Activated naive CD8-positive, alpha-beta T cell treated with anti-CD3 and anti-CD28 coated beads, Interleukin-2, amount 50 U/mL, for 24 hours (primary cell): ENCODE measurements at regions not wholly inside any gene's neighbourhood (a gene's known extent, or its start where the extent isn't known, plus 50 kb on each side); places are given as distances from the start of the nearest gene placed in this dataset.

ENCODE experiments used
- ATAC-seq: fragments of 150-1000 bp; cut with Tn5 transposase; one replicate; pipeline ENCODE4 v1.10.0; 2021
- DNase-seq: peaks from one replicate; pipeline ENCODE4 v3.0.0; 2021
- H3K27ac Mint-ChIP-seq: one replicate; pipeline ENCODE4 v1.8.0; 2021; ENCODE audit warnings: mild to moderate bottlenecking, mixed read lengths
- H3K27me3 Mint-ChIP-seq: one replicate; pipeline ENCODE4 v1.8.0; 2021; ENCODE audit warnings: mixed read lengths
- H3K36me3 Mint-ChIP-seq: one replicate; pipeline ENCODE4 v1.8.0; 2021; ENCODE audit warnings: low read depth, mixed read lengths
- H3K4me1 Mint-ChIP-seq: one replicate; pipeline ENCODE4 v1.8.0; 2021; ENCODE audit warnings: mixed read lengths
- H3K4me3 Mint-ChIP-seq: one replicate; pipeline ENCODE4 v1.8.0; 2021; ENCODE audit warnings: mild to moderate bottlenecking, moderate library complexity, mixed read lengths
- H3K9me3 Mint-ChIP-seq: one replicate; pipeline ENCODE4 v1.8.0; 2021; ENCODE audit warnings: mixed read lengths

DNA sequence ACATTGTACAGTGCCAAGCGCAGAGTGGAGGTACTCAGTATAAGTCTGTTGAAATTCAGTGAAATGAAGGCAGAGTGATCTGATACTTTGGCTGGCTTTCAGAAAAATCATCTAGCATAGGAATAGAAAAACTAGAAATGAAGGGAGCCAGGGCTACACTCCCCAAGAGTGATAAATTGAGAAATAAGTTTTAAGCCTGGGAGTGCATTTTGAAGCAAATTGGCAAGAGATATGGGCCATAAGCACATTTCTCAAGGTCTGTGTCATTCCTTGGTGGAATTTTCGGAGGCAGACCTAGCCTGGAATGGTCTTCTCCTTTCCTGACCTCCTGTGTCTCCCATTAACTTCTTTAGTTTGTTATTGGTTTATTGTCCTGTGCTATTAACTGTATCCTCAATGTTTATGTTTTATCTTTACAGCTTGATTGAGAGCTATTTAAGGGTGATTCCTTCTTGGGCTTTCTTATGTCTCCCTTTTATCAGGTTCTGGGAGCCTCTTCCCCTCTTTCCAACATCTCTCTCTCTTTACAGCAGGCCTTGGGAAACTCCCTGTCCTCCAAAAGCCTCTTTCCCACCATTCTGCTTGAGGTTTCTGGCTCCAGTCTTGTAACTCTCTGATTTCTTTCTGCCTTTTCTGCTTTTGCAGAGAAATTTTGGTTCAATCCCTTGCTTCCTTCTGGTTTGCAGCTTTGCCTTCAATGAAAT is 649.5 kb downstream of the SLC4A3 start:
- DNase-seq = no peak
- no peak for ATAC-seq
- Mint-ChIP-seq H3K36me3 (no peaks in the 10 kb centered on the region), H3K27me3 (peaks cover 2% of the 10 kb centered on the region), H3K4me3 (no peak overlapping the region), H3K4me1 (no peaks in the 10 kb centered on the region), H3K9me3 (peaks cover 4% of the 10 kb centered on the region), H3K27ac (no peak overlapping the region)

DNA sequence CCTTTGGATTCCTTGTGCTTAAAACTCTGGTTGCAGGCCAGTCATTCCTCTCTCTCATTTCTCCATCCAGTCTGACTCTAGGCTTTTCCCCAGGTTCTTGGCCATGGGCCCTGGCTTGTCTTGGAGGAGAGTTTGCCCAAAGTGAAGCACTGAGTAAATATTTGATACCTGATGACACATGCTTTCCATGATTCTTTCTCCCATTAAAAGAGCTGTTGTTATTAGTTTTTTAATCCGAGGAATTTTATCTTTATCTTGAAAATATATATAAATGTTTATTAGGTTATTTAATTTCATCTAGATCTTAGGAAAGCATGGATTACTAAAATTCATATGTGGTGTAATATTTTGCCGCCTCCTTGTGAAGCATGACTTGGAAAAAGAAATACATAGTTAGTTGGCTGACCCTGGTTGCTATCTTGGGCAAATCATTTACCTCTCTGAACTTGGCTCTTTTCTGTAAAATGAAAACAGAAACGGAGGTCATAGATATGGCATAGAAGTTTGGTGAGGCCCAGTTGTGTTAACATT is 650.1 kb downstream of the SLC4A3 start:
- Mint-ChIP-seq H3K4me1 (no peaks in the 10 kb centered on the region), H3K27ac (no peak overlapping the region), H3K36me3 (no peaks in the 10 kb centered on the region), H3K9me3 (peaks cover 4% of the 10 kb centered on the region), H3K4me3 (no peak overlapping the region), H3K27me3 (peaks cover 2% of the 10 kb centered on the region)
- ATAC-seq (no peak), DNase-seq (no peak)

DNA sequence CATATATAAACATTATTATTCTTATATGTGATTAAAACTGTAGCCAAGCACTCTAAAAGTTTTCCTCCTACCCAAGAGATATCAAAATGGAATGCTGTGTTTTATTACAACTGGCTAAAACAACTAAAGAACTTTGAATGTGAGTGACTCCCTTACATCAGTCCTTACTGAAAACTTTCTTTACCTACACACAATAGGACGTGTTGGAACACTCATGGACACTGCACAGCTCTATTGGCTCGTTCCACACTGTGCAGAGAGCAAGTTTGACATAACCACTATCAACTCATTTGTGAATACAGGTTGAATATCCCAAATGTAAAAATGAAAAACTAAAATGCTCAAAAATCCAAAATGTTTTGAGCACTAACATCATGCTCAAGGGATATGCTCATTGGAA is 650.6 kb downstream of the SLC4A3 start:
- H3K27me3 Mint-ChIP-seq = peaks cover 2% of the 10 kb centered on the region
- peaks cover 4% of the 10 kb centered on the region for H3K9me3 Mint-ChIP-seq
- no peak overlapping the region for H3K4me3 Mint-ChIP-seq
- H3K36me3 Mint-ChIP-seq = no peaks in the 10 kb centered on the region
- DNase-seq (no peak), ATAC-seq (no peak)
- H3K4me1 Mint-ChIP-seq = no peaks in the 10 kb centered on the region
- no peak overlapping the region for H3K27ac Mint-ChIP-seq

DNA sequence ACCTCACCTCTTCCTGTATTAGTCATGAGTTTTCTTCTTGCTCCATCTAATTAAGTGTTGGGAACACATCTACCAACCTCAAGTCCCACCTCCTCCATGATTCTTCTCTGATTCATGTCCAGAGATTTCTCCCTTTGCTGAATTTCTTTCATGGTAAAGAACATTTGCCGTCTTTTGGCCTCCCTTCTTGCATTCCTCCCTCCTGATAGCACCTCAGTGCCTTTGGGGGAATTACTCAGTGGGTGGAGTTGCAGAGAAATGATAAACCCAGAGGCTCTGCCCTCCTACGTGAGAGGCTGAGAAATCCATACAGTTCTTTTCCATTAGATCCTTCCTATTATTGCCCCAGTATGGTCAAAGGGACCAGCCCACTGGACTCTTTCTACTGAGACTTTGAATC is 651.9 kb downstream of the SLC4A3 start:
- Mint-ChIP-seq H3K27ac (no peak overlapping the region), H3K36me3 (no peaks in the 10 kb centered on the region), H3K4me3 (no peak overlapping the region), H3K27me3 (peaks cover 2% of the 10 kb centered on the region), H3K9me3 (peaks cover 4% of the 10 kb centered on the region), H3K4me1 (no peaks in the 10 kb centered on the region)
- ATAC-seq (no peak), DNase-seq (no peak)

DNA sequence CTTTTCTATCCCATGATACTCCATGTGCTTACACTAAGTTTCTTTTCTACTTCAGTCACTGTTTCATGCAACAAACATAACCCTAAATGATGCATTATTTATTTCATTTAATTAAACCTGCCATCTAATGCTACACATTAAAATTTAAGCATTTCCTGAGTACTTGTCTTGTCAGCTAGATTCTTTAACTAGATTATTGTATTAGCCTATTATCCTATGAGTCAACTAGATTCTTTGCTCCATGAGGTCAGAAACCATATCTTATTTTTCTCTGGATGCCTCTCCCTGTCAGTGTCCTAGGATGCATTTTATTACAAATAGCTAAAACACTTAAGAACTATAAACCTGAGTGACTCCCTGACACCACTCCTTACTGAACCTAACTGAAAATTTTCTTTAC is 652.4 kb downstream of the SLC4A3 start:
- H3K27me3 Mint-ChIP-seq = peaks cover 2% of the 10 kb centered on the region
- DNase-seq = no peak
- H3K27ac Mint-ChIP-seq = no peak overlapping the region
- peaks cover 4% of the 10 kb centered on the region for H3K9me3 Mint-ChIP-seq
- H3K4me1 Mint-ChIP-seq = no peaks in the 10 kb centered on the region
- ATAC-seq = no peak
- H3K4me3 Mint-ChIP-seq = no peak overlapping the region
- no peaks in the 10 kb centered on the region for H3K36me3 Mint-ChIP-seq

DNA sequence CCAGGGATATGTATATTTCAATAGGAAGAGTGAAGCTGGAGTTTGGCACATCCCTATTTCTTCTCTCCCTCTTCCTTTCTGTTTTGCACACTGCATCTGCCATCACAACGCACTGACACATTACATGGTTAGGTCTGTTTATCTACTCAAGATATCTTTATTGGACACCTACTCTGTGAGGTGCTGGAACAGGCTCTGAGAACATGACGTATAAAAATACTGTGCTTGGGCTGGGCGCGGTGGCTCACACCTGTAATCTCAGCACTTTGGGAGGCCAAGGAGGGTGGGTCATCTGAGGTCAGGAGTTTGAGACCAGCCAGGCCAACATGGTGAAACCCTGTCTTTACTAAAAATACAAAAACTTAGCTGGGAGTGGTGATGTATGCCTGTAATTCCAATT is 653.3 kb downstream of the SLC4A3 start:
- H3K36me3 Mint-ChIP-seq = no peaks in the 10 kb centered on the region
- H3K27me3 Mint-ChIP-seq = peaks cover 2% of the 10 kb centered on the region
- ATAC-seq (no peak), DNase-seq (no peak)
- H3K4me3 Mint-ChIP-seq = no peak overlapping the region
- peaks cover 4% of the 10 kb centered on the region for H3K9me3 Mint-ChIP-seq
- no peak overlapping the region for H3K27ac Mint-ChIP-seq
- H3K4me1 Mint-ChIP-seq = no peaks in the 10 kb centered on the region

DNA sequence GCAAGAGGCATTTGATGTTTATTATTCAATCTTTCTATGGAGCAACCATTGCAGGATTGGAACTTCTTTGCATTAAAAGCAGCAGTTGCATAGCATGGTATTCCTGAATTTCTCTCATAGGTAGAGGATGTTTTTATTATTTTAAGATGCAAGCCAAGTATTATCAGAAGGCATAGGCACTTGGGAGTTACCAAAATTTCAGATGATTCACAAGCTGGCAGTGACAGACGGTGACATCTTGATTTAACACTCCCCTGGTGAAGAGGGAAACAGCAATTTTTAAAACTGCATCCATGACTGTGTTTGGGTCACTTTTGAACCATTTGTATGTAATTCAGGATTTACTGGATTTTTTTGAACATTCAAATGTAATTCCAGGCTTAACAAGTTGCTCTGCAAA is 654.3 kb downstream of the SLC4A3 start:
- H3K4me3 Mint-ChIP-seq = no peak overlapping the region
- H3K27me3 Mint-ChIP-seq = peaks cover 2% of the 10 kb centered on the region
- no peak overlapping the region for H3K27ac Mint-ChIP-seq
- peaks cover 4% of the 10 kb centered on the region for H3K9me3 Mint-ChIP-seq
- ATAC-seq = no peak
- no peak for DNase-seq
- no peaks in the 10 kb centered on the region for H3K4me1 Mint-ChIP-seq
- no peaks in the 10 kb centered on the region for H3K36me3 Mint-ChIP-seq

DNA sequence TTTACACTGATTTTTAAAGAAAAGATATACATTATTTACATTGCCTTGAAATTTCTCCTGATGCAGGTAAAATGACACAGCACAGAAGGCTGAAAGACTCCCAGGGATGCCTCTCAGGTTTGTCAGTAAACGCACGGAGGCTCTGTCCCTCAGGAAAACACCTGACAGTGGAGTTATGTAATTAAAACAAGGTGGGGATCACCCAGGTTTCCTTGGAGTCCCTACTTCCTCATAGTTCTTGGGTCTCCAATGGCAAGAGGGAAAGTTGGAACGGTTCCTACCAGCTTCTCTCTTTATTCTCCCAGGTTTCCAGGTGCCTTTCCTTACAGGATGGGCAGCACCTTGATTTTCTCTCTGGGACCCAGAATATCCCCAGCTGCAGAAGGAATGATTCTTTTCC is 654.8 kb downstream of the SLC4A3 start:
- no peak for ATAC-seq
- H3K27ac Mint-ChIP-seq = no peak overlapping the region
- DNase-seq = no peak
- no peaks in the 10 kb centered on the region for H3K4me1 Mint-ChIP-seq
- H3K9me3 Mint-ChIP-seq = peaks cover 4% of the 10 kb centered on the region
- H3K4me3 Mint-ChIP-seq = no peak overlapping the region
- peaks cover 2% of the 10 kb centered on the region for H3K27me3 Mint-ChIP-seq
- no peaks in the 10 kb centered on the region for H3K36me3 Mint-ChIP-seq

DNA sequence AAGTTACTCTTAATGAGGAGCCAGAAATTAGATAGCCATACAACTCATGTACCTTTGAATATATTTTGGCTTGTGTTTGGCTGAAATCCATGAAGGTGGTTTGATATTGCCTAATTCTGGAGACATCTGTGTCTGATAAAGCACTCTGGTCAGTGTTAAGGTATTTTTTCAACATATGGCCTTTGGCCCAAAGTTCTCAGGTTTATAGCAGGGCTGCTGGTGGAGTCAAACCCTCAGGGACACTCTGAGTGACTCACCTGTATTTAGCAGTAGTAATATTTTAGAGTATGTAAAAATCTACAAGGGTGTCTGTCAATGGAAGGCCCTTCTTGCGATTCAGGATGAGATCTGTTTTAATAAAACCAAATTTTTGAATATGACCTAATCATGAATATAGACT is 666.5 kb downstream of the SLC4A3 start:
- no peak for DNase-seq
- H3K4me1 Mint-ChIP-seq = no peaks in the 10 kb centered on the region
- H3K27ac Mint-ChIP-seq = no peak overlapping the region
- H3K4me3 Mint-ChIP-seq = no peak overlapping the region
- no peaks in the 10 kb centered on the region for H3K36me3 Mint-ChIP-seq
- no peak for ATAC-seq
- H3K9me3 Mint-ChIP-seq = no peaks in the 10 kb centered on the region
- no peaks in the 10 kb centered on the region for H3K27me3 Mint-ChIP-seq

DNA sequence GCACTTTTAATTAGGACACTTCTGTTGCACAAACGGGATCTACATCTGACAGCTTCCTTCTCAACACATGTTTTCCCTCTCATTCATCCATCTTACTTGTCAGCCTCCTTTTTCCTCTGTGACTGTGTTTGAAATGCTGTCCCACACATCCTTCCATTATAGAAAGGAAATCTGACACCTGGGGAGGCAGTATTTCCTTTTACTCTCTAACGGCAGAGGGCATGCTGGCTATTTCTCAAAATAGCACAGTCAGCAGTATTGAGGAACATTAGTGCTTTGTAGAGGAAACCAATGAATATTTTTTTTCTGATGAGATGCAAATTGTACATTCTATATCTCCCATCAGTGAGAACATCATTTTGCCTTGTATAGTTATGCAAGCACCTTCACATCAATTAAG is 668.7 kb downstream of the SLC4A3 start:
- H3K36me3 Mint-ChIP-seq = no peaks in the 10 kb centered on the region
- no peak overlapping the region for H3K4me3 Mint-ChIP-seq
- no peak overlapping the region for H3K27ac Mint-ChIP-seq
- no peaks in the 10 kb centered on the region for H3K9me3 Mint-ChIP-seq
- H3K27me3 Mint-ChIP-seq = no peaks in the 10 kb centered on the region
- no peaks in the 10 kb centered on the region for H3K4me1 Mint-ChIP-seq
- ATAC-seq (no peak), DNase-seq (no peak)

DNA sequence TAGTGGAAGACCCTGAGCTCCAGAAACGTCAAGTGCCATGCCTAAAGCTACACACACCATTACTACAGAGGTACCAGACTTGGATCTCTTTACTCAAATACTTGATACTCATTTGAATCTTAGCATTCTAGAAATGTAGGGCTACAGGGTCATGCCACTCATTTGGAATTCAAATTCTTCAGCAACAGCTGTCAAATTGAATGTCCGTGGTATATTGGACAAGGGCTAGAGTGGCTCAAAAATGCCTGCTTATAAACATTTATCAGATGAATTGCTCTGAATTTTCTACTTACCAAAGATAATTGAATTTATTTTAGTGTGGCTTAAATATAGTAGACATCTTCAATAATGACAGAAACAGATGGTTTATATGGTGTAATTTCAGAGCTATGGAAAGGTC is 669.7 kb downstream of the SLC4A3 start:
- Mint-ChIP-seq H3K36me3 (no peaks in the 10 kb centered on the region), H3K9me3 (no peaks in the 10 kb centered on the region), H3K4me1 (no peaks in the 10 kb centered on the region), H3K4me3 (no peak overlapping the region), H3K27me3 (no peaks in the 10 kb centered on the region), H3K27ac (no peak overlapping the region)
- no peak for ATAC-seq
- DNase-seq = no peak

DNA sequence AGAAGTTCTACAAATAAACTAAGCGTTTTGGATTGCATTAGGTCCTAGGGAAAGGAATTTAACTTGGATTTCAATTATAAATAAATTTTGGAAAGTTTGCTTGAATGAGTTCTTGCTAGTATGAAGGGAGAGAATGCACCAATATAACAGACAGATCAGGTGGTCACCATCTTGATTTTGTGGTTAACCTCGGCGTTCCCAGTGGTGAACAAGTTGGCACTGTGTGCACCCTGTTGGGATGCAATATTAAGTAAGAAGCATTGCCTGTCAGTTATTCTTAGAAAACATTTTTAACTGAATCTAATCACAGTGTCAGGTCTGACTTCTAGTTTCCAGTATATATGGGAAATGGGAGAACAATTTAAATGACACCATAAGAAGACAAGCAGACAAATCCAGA is 673.4 kb downstream of the SLC4A3 start:
- ATAC-seq = no peak
- no peaks in the 10 kb centered on the region for H3K4me1 Mint-ChIP-seq
- no peak overlapping the region for H3K27ac Mint-ChIP-seq
- H3K4me3 Mint-ChIP-seq = no peak overlapping the region
- no peak for DNase-seq
- H3K9me3 Mint-ChIP-seq = no peaks in the 10 kb centered on the region
- no peaks in the 10 kb centered on the region for H3K36me3 Mint-ChIP-seq
- H3K27me3 Mint-ChIP-seq = no peaks in the 10 kb centered on the region

DNA sequence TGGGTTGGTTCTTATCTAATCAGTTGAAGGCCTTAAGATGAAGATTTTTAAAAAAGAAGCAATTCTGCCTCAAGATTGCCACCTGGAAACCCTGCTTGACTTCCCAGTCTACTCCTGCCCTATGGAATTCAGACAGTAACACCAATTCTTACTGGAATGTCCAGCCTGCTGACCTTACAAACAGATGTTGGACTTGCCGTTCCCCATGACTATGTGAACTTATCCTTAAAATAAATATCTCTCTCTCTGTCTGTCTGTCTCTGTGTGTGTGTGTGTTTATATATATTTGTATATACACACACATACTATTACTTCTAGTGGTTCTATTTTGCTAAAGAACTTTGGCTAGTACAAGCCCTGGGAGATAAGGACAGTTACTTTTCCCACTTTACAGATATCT is 675.3 kb downstream of the SLC4A3 start:
- ATAC-seq = no peak
- H3K4me3 Mint-ChIP-seq = no peak overlapping the region
- H3K27me3 Mint-ChIP-seq = no peaks in the 10 kb centered on the region
- H3K4me1 Mint-ChIP-seq = no peaks in the 10 kb centered on the region
- no peaks in the 10 kb centered on the region for H3K9me3 Mint-ChIP-seq
- H3K27ac Mint-ChIP-seq = no peak overlapping the region
- no peak for DNase-seq
- no peaks in the 10 kb centered on the region for H3K36me3 Mint-ChIP-seq

DNA sequence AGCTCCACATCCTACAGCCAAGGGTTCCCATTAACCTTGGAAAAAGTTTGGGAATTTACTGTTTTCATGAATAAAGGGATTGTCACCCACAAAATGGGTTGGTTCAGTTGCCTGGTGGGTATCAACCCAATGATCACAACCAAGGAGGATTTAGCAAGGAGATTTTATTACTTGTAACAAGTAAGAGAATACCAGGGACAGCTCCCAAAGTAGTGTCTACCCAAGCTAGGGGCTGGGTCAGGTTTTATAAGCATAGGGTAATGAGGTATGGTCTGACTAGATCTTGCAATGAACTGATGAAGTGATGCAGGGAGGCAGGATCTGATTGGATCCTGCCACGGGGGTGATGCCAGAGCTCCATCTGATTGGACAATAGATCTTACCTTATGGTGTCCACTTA is 681.8 kb downstream of the SLC4A3 start:
- Mint-ChIP-seq H3K27ac (no peak overlapping the region), H3K4me3 (no peak overlapping the region), H3K4me1 (no peaks in the 10 kb centered on the region), H3K36me3 (no peaks in the 10 kb centered on the region), H3K9me3 (no peaks in the 10 kb centered on the region), H3K27me3 (no peaks in the 10 kb centered on the region)
- no peak for ATAC-seq
- no peak for DNase-seq

DNA sequence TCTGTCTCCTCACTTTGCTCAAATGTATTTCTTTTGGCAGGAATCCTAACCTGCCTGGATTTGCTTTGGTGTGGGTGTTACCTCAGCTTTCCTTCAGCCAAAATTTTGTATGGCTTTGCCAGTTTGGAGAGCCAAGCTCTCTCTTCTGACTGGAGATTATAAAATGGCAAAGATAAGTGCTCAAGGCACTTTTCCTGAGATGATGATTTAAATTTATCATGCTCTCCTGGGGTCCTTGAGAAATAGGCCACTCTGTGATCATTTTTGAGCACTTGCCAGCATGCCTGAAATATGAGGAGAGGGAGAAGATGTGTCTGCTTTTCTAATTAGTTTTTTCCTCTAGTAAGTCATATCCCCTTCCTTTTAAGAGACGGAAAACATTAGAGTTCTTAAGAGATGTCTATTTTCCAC is 683.0 kb downstream of the SLC4A3 start:
- no peaks in the 10 kb centered on the region for H3K27me3 Mint-ChIP-seq
- H3K36me3 Mint-ChIP-seq = no peaks in the 10 kb centered on the region
- no peak for DNase-seq
- no peak for ATAC-seq
- H3K4me3 Mint-ChIP-seq = no peak overlapping the region
- no peaks in the 10 kb centered on the region for H3K4me1 Mint-ChIP-seq
- H3K27ac Mint-ChIP-seq = no peak overlapping the region
- H3K9me3 Mint-ChIP-seq = no peaks in the 10 kb centered on the region
